Mucosa of gallbladder (tissue), 1 donor: ENCODE measurements at regions not wholly inside any gene's neighbourhood (a gene's known extent, or its start where the extent isn't known, plus 50 kb on each side); places are given as distances from the start of the nearest gene placed in this dataset.

ENCODE experiments used
- DNase-seq: peaks from one replicate; pipeline ENCODE4 v3.0.0-alpha.2; 2020; ENCODE audit warnings: low spot score
- donor health status: DM: no; HTN: no; CAD: no.

DNA sequence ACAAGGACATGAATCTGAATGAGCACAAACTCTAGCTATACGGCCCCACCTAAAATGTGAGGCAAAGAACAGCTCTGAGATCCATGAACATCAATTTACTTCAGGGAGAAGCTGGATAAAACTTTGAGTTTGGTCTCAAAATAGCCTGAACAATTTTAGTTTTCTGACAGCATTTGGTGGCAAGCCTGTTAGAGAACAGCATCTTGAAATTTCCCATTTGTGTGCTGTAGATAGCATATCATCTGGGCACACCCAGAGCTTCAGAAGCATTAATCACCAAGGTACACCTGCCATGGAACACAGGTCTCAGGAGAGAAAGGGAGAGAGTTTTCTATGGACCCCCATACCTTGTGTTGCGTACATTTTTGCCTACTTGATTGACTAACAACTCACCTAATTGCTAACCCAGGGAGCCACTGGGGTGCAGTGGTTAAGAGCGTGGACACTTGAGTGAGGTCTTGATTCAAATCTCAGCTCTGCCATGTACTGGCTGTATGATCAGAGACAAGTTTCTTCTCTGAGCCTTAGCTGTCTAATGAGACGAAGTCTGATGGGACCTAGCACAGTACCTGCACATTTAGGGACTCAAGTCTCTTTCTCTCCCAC lies 264.9 kb downstream of the PIK3R1 start:
- DNase-seq, result no peak

DNA sequence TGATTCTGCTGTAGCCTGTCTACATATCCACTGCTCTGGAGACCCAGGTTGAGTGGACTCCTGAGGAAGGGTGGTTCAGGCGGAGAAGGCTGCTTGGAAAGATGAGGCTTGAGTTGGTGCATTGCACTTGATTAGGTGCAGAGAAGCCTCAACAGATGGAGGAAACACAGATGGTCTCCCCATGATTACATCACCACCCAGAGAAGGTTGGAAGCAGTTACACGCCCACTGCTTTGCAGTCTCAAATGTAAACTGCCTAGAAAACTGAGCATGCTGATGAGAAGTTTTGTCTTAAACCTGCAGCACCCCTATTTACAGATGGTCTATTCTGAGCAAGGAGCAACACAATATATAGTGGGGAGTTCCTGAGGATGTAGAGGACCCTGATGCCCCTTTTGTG lies 266.6 kb downstream of the PIK3R1 start:
- DNase-seq, result no peak

DNA sequence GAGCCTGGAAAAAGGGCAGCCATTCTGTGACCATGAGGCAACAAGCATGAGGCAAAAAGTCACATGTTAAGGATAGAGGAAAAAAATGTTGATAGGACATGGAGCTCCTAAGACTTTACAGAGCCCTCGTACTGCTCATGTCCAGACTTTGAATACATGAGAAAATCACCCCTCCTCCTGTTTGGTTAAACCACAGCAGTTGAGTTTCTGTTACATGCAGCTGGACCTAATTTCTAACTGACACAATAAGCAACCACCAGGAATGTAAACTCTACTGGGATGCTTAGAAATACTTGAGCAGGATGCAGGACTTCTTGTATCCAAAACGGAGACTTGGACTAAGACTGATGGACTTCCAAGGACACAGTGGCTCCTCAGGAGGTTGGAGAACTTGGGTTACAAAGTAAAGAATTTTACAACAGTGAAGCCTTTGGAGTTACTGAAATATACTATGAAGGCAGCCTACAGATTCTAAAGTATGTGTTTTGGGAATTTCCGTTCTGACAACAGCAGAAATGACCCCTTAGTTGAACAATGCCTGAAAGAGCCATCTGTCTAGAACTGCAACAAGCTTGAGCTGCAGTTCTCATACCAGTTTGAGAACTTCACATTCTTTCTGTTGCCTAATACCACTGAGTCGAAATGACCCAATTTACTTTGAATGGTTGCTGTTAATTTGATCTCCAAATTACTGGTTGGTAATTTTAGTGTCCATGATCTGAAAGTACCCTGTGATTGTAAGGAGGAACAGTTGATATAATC lies 268.9 kb downstream of the PIK3R1 start:
- DNase-seq, result no peak

DNA sequence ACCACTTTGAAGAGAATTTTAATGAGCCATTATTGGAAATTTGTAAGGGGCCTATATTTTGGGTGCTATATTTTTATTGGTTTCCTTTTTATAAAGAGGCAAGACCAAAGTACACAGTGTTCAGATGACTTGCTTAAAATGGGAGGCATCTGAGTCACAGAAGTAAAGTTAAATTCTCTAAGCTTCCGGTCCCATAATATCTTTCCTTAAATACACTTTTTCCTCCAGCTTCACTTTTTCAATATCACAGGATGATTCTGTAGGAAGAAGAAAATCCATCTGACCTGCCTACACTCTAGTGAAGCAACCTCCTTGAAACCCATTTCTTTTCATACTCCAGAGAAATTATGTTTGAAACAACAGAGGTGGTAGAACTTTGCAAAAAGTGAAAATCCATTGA lies 274.0 kb downstream of the PIK3R1 start:
- no peak for DNase-seq

DNA sequence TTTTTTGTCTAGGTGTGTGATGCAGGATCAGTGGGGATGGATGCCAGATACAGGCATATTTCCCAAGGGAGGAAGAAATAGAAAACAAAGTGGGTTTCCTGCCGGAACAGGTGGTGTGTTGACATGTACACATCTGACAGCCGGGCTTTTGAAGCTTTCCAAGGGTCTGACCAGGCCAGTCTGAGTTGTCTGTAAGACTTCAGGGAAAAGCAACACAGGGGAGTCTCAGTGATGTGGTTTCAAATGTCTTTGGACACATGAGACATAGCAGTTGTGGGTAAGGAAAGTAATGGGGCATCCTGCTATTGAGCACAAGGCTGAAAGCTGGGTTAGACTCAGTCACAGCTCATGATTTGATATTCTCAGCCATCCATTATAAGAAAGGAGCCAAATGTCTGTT lies 274.9 kb downstream of the PIK3R1 start:
- no peak for DNase-seq

DNA sequence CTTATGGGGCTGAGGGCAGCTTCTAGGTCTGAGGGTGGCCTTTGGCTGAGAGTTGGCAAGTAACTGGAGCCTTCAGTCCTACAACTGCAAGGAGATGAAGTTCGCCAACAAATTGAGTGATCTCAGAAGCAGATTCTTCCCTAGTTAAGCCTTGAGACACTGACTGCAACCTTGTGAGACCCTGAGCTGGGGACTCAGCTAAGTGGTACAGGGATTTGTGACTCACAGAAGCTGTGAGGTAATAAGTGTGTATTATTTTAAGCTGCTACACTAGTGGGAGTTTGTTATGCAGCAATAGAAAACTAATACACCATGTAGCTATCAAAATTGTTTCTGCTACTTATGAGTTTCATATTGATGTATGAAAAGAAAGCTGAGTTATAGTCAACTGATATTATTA lies 279.2 kb downstream of the PIK3R1 start:
- DNase-seq, result no peak

DNA sequence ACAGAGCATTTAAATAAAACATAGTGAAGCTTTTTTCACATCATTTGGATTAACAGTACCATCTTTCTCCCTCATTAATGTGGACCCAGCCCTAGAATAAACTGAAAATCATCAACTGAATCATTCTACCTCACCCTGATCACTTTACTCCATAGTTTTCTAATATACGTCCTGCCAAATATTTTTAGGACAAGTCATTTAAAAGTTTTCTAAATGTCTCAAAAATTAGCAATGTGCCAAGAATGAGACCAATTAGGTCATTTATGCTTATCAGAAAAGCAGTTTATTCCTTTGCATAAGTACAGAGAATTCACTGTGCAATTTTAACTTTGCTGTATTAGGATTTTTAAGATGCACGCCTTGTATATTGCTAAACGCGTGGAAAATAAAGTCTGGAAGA lies 284.4 kb downstream of the PIK3R1 start:
- no peak for DNase-seq

DNA sequence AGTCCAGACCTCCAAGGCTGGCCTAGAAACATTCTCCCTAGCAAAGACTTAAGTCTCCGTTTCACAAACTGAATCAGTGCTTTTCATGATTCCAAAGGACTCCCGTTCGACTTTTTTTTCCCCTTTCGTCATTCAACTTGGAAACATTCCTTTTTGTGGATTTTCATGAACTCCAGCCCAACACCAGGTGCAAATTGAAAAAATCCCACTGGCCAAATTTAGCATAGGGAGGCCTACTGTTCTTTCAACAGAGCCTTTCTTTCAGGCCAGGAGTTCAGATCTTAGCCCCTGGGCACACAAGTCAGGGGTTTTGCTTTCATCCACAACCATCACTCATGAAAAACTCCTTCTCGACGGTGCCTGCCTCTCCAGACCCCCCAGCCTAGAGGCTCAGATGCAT lies 285.3 kb downstream of the PIK3R1 start:
- no peak for DNase-seq

DNA sequence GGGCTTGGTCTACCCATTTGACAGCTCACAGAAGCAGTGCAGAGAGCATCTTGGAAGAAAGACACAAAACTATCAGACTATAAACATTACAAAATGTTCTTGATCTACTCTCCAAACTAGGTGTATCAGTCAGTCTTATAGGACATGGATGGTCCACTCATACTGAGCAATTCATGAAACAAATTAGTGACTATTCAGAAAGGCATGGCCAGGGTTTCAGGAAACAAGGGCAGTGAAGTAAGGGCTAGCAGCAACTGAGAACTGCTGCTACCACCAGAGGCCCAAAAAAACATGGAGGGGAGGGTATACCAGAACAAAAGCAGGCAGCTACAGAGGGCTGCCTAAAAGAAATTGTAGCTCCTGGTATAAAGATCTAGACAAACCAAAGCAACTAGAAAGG lies 287.0 kb downstream of the PIK3R1 start:
- no peak for DNase-seq

DNA sequence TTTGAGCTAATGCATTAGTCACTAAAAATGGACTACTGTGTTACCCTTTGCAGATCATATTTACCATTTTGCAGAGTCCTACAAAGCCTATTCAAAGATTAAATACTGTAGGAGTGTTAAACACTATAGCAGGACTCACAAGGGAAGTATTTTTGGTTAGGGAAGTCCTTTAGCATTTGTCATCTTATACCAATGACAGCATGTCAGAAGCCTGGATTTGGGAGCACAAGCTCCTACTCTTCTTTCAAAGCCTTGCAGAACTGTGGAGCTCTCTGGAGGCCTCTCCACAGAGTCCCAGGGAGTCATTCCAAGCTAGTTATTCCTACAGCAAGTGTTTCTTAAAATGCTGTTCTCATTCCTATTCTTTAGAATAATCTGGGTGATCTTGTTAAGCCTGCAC lies 288.8 kb downstream of the PIK3R1 start:
- DNase-seq, result no peak

DNA sequence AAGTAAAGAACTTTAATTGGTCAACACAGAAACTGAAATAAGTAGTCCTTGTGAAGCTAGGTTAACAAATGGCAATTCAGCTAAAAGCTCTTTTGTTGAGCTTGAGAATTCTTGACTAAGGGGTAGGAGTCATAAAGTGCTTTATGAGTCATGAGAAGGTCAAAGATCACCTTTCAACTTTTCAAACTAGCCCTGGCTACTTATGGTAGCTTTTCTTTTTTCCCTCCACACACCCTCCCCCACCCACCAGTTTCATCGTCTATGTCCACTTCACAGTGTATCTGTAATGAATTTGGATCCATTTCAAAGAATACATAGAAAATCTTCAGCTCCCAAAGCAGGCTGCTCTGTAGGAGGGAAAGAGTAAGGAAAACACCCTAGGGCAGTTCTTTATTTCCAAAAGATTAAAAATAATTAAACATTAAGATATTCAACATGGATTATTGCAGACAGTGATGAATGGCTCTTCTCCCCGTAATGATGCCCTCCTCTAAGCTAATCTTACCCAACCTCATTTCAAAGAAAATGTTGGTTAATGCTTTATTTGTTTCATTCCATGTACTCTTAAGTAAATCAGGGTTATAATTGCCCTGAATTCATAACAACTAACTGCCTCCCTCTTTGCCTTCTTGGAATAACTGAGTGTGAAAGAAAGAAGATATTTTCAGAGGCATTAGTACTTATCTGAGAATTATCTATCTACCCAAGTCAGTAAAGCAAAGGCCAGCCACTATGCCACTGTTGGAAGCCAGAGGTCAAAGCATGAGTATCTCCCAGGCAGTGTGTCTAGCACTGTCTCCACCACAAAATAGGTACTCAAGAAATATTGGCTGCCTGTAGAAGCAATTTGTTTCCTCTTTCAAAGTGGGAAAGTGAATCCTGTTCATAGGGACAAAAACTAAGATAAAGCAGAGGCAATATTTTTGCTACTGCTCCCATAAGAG lies 290.6 kb downstream of the PIK3R1 start:
- no peak for DNase-seq

DNA sequence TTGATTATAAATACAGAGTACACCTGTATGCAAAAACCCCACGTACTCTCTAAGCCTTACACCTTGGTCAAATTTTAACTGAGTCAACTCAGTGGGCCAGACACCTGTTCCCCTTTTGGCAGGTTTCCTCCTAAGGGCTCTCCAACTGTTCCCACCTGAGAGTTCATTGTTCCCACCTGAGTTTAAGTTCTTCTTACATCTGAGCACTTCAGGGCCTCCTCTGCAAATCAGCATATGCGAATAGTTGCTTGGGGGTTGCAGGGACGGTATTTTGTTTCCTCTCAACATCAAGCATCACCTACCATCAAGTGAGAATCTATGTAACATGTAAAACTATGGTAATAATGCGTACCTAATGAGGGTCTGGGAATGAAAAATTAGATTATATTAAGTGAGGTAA lies 300.0 kb downstream of the PIK3R1 start:
- DNase-seq, result no peak

DNA sequence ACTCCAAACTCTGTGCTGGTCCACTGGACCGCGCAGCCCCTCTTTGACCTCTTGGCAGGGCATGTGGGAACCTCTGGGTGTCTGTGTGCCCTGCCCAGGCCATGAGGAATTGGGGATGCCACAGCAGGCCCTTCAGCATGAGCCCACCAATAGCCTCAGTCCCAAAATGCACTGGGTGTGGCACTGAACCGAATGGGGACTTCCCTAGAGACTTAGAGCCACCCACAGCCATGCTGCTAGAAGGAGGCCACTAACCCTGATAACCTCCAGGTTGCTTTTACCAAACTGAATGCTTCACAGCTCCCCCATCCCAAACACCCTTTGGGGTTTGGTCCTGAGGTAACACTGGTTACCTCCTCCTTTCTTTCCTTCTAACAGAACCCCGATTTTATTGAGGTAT lies 302.7 kb downstream of the PIK3R1 start:
- DNase-seq, result no peak

DNA sequence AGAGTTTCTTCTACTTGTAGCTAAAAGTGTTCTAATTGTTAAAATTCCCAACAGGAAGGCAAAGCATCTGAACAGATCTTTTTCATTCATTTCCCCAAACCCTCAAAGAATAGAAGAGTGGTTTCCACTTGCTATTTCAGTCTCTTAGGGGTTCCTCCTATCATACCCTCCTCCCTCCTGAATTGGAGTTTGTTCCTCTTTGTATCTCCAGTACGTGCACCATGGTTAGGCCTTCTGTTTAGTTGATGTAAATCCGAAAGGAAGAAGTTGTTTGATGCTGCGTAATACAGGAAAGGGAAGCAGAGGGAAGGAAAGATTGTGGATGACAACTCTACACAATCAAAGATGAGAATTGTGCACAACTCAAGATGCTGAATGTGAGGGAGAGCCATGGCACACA lies 303.6 kb downstream of the PIK3R1 start:
- no peak for DNase-seq

DNA sequence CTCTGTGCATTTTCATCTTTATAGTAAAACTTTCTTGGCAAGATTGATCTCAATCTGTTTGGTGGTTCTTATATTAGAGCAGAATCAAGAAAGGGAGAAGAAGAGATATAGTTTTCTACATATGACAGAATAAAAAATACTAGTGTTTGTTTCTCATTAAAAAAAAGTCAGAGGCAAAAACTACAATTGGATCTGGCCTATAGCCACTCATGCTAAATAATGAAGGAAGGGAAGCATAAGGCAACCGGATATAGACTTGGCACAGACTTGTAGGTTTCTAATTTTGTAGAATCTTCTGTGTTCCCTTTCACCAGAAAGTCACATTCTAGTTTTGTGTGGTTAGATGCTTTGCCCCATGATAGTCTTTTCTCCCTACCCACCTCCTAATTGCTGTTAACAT lies 306.2 kb downstream of the PIK3R1 start:
- DNase-seq, result no peak

DNA sequence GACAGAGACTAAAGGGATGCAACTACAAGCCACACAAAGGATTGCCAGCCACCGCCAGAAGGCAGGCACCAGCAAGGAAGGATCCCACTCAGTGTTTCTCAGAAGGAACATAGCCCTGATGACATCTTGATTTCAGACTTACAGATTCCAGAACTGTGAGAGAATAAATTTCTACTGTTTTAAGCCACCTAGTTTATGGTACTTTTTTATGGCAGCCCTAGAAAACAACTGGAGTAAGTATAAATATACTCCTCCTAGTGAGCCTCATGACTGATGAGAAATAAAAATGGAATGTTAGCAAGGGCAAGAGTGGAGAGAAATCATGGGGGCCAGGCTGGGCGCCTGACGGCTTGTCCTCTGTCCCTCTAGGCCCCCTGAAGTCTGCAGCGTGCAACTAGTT lies 307.3 kb downstream of the PIK3R1 start:
- DNase-seq, result no peak

DNA sequence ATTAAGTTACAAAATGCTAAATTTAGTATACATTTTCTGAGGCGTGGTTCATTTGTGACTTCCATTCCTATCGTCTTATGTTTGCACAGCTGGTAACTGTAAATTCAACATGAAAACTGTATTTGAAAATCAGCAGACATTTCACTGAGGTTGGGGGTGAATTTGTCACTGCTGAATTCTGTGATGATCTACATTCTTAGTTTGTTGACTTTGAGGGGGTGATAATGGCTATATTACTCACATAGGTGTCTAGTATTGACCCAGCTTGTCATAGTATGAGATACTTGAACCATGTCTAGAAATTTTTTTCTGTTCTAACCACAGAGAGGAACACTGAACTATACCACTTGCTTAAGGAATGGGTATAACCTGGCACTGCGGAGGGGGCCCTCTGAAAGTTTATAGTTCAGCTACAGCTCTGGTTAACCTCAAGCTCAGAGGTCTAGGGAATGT lies 313.3 kb downstream of the PIK3R1 start:
- DNase-seq, result no peak

DNA sequence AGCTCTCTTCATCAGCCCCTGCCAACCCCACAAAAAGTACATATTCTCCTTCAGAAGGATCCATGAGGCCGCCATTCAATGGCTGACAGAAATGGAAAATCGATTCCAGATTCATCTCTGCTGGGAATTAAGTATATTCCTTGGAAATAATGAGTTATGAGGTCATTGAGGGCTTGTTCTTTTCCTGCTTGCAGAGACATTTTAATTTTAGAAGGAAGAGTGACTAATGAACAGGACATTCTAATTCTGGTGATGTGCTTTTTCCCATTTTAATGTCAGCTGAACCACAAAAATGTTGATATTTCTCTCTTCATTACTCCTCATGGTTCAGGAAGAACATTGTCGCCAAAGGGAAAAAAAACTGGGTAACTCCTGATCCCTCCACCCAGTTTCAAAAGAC lies 314.0 kb downstream of the PIK3R1 start:
- DNase-seq, result no peak

DNA sequence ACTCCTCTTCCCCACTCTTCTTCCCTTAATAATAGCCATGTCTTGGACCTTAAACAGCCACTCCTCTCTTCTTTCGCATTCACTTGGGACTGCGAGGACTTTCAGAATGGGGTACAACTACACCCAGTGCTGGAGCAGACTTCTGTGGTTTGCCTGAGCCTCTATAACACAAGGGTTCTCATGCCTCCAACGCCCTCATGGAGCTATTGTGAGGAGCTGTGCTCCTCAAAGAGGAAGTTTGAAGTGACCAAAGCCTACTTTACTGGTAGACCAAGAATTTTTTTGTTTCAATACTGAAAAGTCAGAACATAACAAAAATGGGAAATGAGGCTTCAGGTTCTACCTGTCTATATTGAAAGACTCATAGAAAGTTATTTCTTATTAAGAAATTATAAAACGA lies 316.4 kb downstream of the PIK3R1 start:
- no peak for DNase-seq

DNA sequence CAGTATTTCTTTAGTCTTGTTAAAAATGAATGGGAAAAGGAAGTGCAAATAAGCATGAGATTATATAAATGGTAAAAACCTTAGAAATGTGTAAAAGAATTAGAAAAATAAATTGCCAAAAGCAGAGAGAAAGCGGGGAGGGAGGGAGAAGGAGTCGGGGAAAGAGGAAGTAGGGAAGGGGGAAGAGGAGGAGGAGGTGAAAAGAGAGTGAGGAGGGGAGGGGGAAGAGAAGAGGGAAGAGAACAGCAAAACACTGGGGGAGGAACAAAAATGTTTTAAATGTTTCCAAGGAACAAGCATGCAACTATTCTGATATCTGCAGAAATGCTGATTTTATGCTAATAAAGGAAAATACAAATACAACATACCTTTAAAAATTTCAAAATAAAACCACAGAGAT lies 317.5 kb downstream of the PIK3R1 start:
- DNase-seq, result no peak

DNA sequence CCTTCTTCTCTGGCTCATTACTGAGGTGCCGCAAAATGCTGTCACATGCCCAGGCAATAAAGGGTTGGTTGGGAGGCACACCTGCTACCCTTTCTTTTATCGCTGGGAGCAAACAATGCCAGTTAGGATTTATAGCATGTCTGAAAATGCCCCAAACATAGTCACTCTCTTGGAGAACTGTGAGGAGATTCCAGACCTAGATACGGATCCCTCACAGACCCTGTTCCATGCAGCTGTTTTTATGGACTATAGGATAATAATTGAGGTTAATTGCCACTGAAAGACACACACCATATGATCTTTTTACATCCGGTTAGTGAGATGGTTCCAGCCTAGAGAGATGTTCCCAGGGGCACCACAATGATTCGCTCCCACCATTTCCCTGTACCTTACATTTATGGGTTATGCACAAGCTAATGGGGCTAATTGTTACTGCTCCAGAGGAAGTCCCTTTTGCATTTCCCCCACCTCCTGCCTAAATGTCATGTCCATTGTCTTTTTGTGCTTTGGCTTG lies 318.1 kb downstream of the PIK3R1 start:
- DNase-seq, result no peak

DNA sequence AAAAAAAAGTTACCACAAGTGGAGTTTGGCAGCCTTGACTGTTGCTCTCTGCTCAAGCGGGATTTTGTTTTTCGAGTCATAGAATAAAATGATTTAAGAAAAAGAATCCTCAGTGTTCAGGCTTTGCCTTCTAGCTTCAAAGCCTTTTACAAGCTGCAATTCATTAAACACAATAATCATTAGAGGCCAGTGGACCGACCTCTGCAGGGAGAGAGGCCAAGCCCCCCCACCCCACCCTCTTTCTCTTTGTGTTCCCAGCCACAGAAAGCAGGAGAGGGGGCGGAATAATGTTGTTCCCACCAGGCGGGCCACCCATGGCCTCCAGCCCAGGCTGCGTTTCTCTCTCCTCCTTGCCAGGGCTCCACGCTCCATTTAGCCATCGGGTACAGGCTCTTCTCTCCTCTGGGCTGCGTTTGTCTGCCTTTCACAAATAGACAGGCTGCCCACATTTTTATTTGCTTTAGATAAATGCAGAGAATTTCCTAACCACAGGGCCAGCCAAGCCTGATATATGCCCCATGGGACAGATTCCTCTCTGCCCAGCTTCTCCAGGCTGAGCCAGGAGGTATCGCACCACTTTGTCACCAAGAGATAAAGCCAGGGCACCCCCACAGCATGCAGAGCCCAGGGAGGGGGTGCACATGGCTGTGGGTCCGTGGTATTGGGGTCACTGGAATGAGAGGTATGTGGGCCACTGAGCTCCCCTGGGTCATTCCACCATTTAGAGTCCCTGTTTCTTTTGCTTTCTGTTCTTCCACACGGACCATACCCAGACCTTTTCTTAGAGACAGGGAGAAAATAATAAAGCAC lies 318.8 kb downstream of the PIK3R1 start:
- peak; percentile 15 for DNase-seq
